ENCODE measurements at regions not wholly inside any gene's neighbourhood (a gene's known extent, or its start where the extent isn't known, plus 50 kb on each side); places are given as distances from the start of the nearest gene placed in this dataset.

- no peak for DNase-seq (ENCODE audit: low read depth)
- TF ChIP-seq CTCF (conservative IDR thresholded peaks at IDR 0.05; ENCODE audit: low read depth, low read length), result peak; percentile 58
- H3K4me3 ChIP-seq (ENCODE audit: low read depth, low read length), result no peak overlapping the region
Measured at GRCh38 chr7:25391295-25391861, 163.1 kb upstream of the NPVF start.

- no peak for DNase-seq (ENCODE audit: low read depth)
- no peak for TF ChIP-seq CTCF (conservative IDR thresholded peaks at IDR 0.05; ENCODE audit: low read depth, low read length)
- H3K4me3 ChIP-seq (ENCODE audit: low read depth, low read length), result no peak overlapping the region
Measured at GRCh38 chr7:25391961-25392587, 163.8 kb upstream of the NPVF start.

GRCh38 chr7:25392588-25393338 lies 164.5 kb upstream of the NPVF start:
- TF ChIP-seq CTCF (conservative IDR thresholded peaks at IDR 0.05; ENCODE audit: low read depth, low read length), result no peak
- DNase-seq (ENCODE audit: low read depth), result no peak
- H3K4me3 ChIP-seq (ENCODE audit: low read depth, low read length), result no peak overlapping the region

GRCh38 chr7:25395976-25396375 lies 167.7 kb upstream of the NPVF start:
- H3K4me3 ChIP-seq (ENCODE audit: low read depth, low read length), result no peak overlapping the region
- DNase-seq (ENCODE audit: low read depth), result no peak
- TF ChIP-seq CTCF (conservative IDR thresholded peaks at IDR 0.05; ENCODE audit: low read depth, low read length), result no peak

GRCh38 chr7:25396668-25397067 lies 168.4 kb upstream of the NPVF start:
- no peak for DNase-seq (ENCODE audit: low read depth)
- H3K4me3 ChIP-seq (ENCODE audit: low read depth, low read length), result no peak overlapping the region
- no peak for TF ChIP-seq CTCF (conservative IDR thresholded peaks at IDR 0.05; ENCODE audit: low read depth, low read length)

GRCh38 chr7:25398418-25398817 lies 170.1 kb upstream of the NPVF start:
- no peak for TF ChIP-seq CTCF (conservative IDR thresholded peaks at IDR 0.05; ENCODE audit: low read depth, low read length)
- DNase-seq (ENCODE audit: low read depth), result no peak
- no peak overlapping the region for H3K4me3 ChIP-seq (ENCODE audit: low read depth, low read length)
